ENCODE measurements at regions not wholly inside any gene's neighbourhood (a gene's known extent, or its start where the extent isn't known, plus 50 kb on each side); places are given as distances from the start of the nearest gene placed in this dataset.

GRCh38 chr6:155872961-155873360, 417.3 kb upstream of the NOX3 start:
- TF ChIP-seq CTCF (IDR thresholded peaks at IDR 0.05) (no peak), EZH2 (IDR thresholded peaks at IDR 0.05) (no peak)

All from neural progenitor cell (in vitro differentiated cells).